ENCODE measurements at regions not wholly inside any gene's neighbourhood (a gene's known extent, or its start where the extent isn't known, plus 50 kb on each side); places are given as distances from the start of the nearest gene placed in this dataset.

- TF ChIP-seq CTCF (IDR thresholded peaks at IDR 0.05), result peak in 4 of 6 experiments; percentile 18 to 39 (median 32)
- TF ChIP-seq POLR2A (IDR thresholded peaks at IDR 0.05), result no peak
These were observed 204.6 kb downstream of the PDGFRA start for GRCh38 chr4:54433686-54434085.

Measured in upper lobe of left lung (tissue), 4 donors.